GM10248 (cell line): ENCODE measurements at regions not wholly inside any gene's neighbourhood (a gene's known extent, or its start where the extent isn't known, plus 50 kb on each side); places are given as distances from the start of the nearest gene placed in this dataset.

Experiments used
- CTCF ChIA-PET: fragments of 300-600 bp; sonication (Branson Sonifier 250); formaldehyde crosslinking; extraction: SDS; loops from one replicate; lab custom pipeline; 2021; ENCODE audit warnings: antibody characterized with exemption; lab: Yijun Ruan, JAX
- POLR2A ChIA-PET: fragments of 350-650 bp; sonication (Branson Sonifier 250); formaldehyde crosslinking; extraction: SDS; loops from one replicate; lab custom pipeline; 2020; ENCODE audit warnings: antibody characterized with exemption; lab: Yijun Ruan, JAX
- DNase-seq: peaks from one replicate; pipeline ENCODE4 v3.0.0; 2012; ENCODE audit errors: extremely low spot score
- CTCF ChIP-seq: IDR thresholded peaks from 2 replicates; pipeline ENCODE4 v1.5.1; 2012; ENCODE audit warnings: mild to moderate bottlenecking, low read depth; ENCODE audit errors: extremely low read depth, missing control alignments, control extremely low read depth

- DNase-seq, result no peak
- no peak for TF ChIP-seq CTCF
- CTCF ChIA-PET, result no interaction called here
- POLR2A ChIA-PET, result no interaction called here
These were observed 440.9 kb downstream of the KLF5 start for GRCh38 chr13:73499695-73500094.

- DNase-seq, result no peak
- POLR2A ChIA-PET, result no interaction called here
These were observed 438.6 kb downstream of the KLF5 start for GRCh38 chr13:73497430-73497829.

GRCh38 chr13:73496711-73497110, 437.9 kb downstream of the KLF5 start:
- TF ChIP-seq CTCF, result no peak
- DNase-seq, result no peak
- ChIA-PET CTCF (interaction anchor here (1.7 kb wide), 1 partner anchor 9 kb away, joined by 4 read pairs; no protein-coding TSS in a partner anchor), POLR2A (no interaction called here)

More at GRCh38 chr13:73497430-73497829, 438.6 kb downstream of the KLF5 start:
- TF ChIP-seq CTCF, result no peak
- CTCF ChIA-PET, result no interaction called here

GRCh38 chr13:73492811-73493210, 434.0 kb downstream of the KLF5 start:
- ChIA-PET CTCF (no interaction called here), POLR2A (no interaction called here)
- no peak for TF ChIP-seq CTCF
- DNase-seq, result no peak

- DNase-seq, result no peak
- ChIA-PET POLR2A (no interaction called here), CTCF (interaction anchor here (0.9 to 1.9 kb wide), 2 partner anchors 23 to 109 kb away, joined by 3 read pairs; no protein-coding TSS in a partner anchor)
- TF ChIP-seq CTCF, result no peak
These were observed 423.8 kb downstream of the KLF5 start for GRCh38 chr13:73482556-73482955.

- CTCF ChIA-PET, result interaction anchor here (1.4 to 1.9 kb wide), 4 partner anchors 19 to 109 kb away, joined by 3 to 6 read pairs (median 4); no protein-coding TSS in a partner anchor
- POLR2A ChIA-PET, result no interaction called here
- DNase-seq, result no peak
- TF ChIP-seq CTCF, result no peak
These were observed 423.2 kb downstream of the KLF5 start for GRCh38 chr13:73481886-73482445.
